Tibial nerve (tissue), 4 donors: ENCODE measurements at regions not wholly inside any gene's neighbourhood (a gene's known extent, or its start where the extent isn't known, plus 50 kb on each side); places are given as distances from the start of the nearest gene placed in this dataset.

Source experiments
- EP300 ChIP-seq, 2 donors: sonication (generic); formaldehyde crosslinking; IDR thresholded peaks; one replicate each; pipeline ENCODE4 v1.6.1; 2017; ENCODE audit warnings: antibody characterized with exemption in 2 of 2, mild to moderate bottlenecking in 1 of 2
- POLR2A ChIP-seq, 2 donors: fragments of 450-650 bp; IDR thresholded peaks; one replicate each; pipeline ENCODE4 v1.6.1; 2017; ENCODE audit warnings: antibody characterized with exemption in 2 of 2, mild to moderate bottlenecking in 2 of 2, moderate library complexity in 2 of 2
- TF ChIP-seq, protein P1 (sequence below), 5 experiments: fragments of 200-600 bp in 3 of 5; fragments of 450-650 bp in 2 of 5; sonication (generic) in 3 of 5; IDR thresholded peaks; one replicate each; pipeline ENCODE4 v1.5.1; 2016 to 2019; ENCODE audit warnings: antibody characterized with exemption in 5 of 5, mild to moderate bottlenecking in 3 of 5, moderate library complexity in 2 of 5

DNA sequence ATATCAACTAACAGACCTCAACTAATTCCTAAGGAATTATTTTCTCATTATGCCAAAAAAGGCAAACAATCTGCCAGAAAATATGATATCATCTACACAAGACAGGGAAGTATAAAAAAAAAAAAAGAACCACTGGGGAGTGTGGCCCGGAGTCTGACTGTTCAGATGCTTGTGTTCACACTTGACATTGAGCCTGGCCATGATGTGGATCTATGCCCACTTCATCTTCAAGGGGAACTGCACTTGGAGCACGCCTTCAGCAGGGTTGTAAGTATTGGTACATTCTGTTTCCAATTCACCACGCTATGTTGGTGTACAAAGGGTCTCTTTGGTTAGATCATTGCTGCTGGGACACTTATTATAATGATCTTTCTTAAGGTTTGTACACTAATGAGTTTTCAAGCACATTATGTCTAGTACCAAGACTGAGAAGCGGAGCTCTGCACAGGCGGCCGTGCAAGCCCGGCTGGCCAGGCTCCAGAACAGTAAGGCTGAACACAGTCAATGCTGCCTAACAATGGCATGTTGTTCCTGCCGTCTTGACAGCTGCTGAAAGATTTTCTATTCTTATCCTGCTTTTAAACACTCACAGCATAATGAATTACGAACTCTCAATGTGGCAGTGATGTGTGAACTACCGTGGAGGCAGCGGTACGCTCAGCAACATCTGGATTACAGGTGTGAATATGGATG lies 788.4 kb upstream of the SOX11 start:
- TF ChIP-seq POLR2A (IDR thresholded peaks at IDR 0.05) (no peak), EP300 (IDR thresholded peaks at IDR 0.05) (no peak)
- TF ChIP-seq, protein P1, sequence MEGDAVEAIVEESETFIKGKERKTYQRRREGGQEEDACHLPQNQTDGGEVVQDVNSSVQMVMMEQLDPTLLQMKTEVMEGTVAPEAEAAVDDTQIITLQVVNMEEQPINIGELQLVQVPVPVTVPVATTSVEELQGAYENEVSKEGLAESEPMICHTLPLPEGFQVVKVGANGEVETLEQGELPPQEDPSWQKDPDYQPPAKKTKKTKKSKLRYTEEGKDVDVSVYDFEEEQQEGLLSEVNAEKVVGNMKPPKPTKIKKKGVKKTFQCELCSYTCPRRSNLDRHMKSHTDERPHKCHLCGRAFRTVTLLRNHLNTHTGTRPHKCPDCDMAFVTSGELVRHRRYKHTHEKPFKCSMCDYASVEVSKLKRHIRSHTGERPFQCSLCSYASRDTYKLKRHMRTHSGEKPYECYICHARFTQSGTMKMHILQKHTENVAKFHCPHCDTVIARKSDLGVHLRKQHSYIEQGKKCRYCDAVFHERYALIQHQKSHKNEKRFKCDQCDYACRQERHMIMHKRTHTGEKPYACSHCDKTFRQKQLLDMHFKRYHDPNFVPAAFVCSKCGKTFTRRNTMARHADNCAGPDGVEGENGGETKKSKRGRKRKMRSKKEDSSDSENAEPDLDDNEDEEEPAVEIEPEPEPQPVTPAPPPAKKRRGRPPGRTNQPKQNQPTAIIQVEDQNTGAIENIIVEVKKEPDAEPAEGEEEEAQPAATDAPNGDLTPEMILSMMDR (IDR thresholded peaks at IDR 0.05) = no peak
